ENCODE measurements at regions not wholly inside any gene's neighbourhood (a gene's known extent, or its start where the extent isn't known, plus 50 kb on each side); places are given as distances from the start of the nearest gene placed in this dataset.
"Not testable (repeated sequence)": the region's sequence is repeated elsewhere in the genome, so short reads cannot be mapped to it uniquely, and the experiment has no call there.

DNA sequence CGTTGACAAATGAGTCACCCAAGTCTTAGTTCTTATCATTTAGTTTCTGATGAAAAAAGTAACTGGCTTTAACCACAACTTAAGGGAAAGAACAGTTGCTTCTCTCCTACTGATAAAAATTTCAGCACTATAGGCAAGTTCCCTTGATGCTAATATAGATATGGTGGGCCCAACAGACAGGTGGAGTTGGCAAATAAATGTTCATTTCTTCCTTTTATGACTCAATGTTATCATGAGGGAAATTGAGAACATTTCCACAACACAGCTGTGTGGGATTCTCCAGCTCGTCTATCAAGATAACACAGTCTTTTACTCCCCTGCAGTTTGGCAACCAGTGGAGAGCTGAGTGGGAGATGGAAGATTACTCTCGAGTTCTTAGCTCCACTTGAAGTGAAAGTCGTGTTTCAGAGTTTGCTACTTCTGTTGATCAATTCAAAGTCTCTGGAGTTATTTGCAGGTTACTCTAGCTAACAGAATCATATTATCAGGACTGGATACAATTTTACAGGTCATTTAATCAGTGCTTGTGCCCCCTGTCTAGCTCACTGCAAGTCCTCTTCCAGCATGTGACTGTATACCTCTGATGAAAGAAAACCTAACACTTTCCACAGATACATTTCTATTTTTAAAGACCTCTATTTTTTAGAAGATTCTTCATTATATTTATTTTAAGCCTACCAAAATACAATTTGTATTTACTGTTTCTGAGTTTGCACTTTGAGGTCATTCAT is 270.6 kb upstream of the GK2 start:
- TF ChIP-seq, protein P1, sequence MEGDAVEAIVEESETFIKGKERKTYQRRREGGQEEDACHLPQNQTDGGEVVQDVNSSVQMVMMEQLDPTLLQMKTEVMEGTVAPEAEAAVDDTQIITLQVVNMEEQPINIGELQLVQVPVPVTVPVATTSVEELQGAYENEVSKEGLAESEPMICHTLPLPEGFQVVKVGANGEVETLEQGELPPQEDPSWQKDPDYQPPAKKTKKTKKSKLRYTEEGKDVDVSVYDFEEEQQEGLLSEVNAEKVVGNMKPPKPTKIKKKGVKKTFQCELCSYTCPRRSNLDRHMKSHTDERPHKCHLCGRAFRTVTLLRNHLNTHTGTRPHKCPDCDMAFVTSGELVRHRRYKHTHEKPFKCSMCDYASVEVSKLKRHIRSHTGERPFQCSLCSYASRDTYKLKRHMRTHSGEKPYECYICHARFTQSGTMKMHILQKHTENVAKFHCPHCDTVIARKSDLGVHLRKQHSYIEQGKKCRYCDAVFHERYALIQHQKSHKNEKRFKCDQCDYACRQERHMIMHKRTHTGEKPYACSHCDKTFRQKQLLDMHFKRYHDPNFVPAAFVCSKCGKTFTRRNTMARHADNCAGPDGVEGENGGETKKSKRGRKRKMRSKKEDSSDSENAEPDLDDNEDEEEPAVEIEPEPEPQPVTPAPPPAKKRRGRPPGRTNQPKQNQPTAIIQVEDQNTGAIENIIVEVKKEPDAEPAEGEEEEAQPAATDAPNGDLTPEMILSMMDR (IDR thresholded peaks at IDR 0.05), result no peak
- no peak for TF ChIP-seq ZFX (IDR thresholded peaks at IDR 0.05; ENCODE audit: borderline replicate concordance)

DNA sequence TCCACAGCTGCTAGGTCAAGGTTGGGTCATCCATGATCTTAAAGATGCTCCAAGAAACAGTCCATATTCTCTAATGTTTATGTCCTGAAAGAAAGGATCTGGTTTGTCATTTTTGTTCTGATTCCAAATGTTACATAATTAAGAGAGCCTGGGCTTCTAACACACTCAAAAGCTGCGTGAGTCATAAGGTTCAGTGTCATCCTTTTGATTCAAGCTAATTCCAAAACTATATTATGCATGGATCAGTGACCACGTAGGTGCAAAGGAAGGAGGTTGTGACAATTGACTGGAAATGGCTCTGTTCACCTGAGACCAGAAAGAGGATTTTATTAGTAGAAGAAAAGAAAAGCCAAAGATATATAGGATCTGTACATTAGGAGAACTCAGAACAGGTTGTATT is 268.7 kb upstream of the GK2 start:
- no peak overlapping the region for H3K27ac ChIP-seq
- TF ChIP-seq, protein P1 (IDR thresholded peaks at IDR 0.05), result no peak
- TF ChIP-seq ZFX (IDR thresholded peaks at IDR 0.05; ENCODE audit: borderline replicate concordance), result no peak

More for the DNA sequence above, 270.6 kb upstream of the GK2 start:
- H3K27ac ChIP-seq, result no peak overlapping the region

DNA sequence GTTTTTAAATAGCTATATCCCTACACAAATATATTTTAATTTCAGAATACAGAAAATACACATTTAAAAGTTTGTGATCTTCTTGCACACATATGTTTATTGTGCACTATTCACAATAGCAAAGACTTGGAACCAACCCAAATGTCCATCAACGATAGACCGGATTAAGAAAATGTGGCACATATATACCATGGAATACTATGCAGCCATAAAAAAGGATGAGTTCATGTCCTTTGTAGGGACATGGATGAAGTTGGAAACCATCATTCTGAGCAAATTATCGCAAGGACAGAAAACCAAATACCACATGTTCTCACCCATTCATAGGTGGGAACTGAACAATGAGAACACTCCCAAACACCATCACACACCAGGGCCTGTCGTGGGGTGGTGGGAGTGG is 266.9 kb upstream of the GK2 start:
- not testable (repeated sequence) for H3K27ac ChIP-seq

DNA sequence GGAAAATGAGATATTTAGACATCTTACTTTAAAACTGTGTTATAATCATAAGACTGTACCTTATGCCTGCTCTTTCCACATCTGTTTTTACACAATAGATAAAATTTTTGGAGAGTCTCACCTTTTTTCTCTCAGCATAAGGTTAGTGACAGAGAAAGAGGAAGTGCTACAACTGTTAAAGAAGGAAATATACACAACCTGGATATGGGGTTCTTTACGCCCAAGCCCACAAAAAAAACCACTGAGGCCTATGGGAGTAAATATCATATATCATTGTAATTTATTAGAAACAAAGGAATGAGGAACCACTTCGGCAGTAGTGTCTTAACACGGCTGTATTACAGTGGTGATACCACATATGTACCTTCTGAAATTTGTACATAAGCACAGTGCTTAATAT is 265.9 kb upstream of the GK2 start:
- no peak overlapping the region for H3K27ac ChIP-seq
- TF ChIP-seq, protein P1 (IDR thresholded peaks at IDR 0.05), result no peak
- no peak for TF ChIP-seq ZFX (IDR thresholded peaks at IDR 0.05; ENCODE audit: borderline replicate concordance)

DNA sequence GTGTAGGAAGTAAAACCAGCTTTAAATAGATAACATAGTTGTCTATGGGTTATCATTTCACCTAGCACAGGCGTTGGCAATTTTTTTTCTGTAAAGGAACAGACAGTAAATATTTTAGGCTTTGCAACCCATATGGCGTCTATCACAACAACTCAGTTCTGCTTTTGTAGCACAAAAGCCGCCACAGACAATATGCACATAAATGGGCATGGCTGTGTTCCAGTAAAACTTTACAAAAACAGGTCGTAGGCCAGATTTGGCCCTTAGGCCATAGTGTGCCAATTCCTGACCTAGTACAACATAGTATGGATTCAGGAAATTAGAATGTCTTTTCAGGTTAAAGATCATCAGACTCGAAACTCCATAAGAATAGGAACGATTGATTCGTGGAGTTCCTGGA is 265.3 kb upstream of the GK2 start:
- no peak for TF ChIP-seq ZFX (IDR thresholded peaks at IDR 0.05; ENCODE audit: borderline replicate concordance)
- TF ChIP-seq, protein P1 (IDR thresholded peaks at IDR 0.05), result no peak
- no peak overlapping the region for H3K27ac ChIP-seq

DNA sequence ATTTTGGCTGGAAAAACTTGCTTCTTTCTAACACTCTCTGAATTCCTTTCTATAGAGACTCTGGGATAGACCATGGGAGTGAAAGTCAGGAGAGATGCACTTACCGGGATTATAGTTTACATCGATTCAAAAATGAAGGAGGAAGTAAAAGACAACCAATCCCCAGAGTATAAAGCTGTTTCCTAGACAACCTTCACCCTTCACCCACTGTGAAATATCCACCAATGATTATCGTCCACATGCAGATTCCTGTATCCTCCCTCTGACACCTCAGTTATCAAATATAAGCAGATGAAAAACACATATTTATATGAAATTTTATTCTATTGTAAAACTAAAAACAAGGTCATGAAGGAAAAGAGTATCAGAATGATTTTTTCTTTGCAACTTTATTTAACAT is 258.8 kb upstream of the GK2 start:
- no peak for TF ChIP-seq ZFX (IDR thresholded peaks at IDR 0.05; ENCODE audit: borderline replicate concordance)
- TF ChIP-seq, protein P1 (IDR thresholded peaks at IDR 0.05), result no peak
- no peak overlapping the region for H3K27ac ChIP-seq

DNA sequence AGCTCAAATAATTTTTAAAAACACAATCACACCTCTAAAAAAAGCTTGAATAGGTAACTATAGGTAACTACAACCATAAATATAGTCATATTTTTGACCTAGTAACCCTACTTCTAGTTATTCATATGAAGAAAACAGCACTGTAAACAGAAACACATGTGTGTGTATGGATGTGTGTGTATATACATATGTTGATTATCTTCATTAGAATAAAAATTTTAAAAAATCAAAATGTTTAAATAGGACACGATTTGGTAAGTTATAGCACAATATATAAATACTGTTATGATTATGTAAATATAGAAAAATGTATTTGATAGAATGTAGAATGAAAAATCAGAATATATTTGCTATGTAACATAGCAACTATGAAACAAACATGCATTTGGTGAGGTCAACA is 258.1 kb upstream of the GK2 start:
- TF ChIP-seq, protein P1 (IDR thresholded peaks at IDR 0.05), result no peak
- no peak for TF ChIP-seq ZFX (IDR thresholded peaks at IDR 0.05; ENCODE audit: borderline replicate concordance)

DNA sequence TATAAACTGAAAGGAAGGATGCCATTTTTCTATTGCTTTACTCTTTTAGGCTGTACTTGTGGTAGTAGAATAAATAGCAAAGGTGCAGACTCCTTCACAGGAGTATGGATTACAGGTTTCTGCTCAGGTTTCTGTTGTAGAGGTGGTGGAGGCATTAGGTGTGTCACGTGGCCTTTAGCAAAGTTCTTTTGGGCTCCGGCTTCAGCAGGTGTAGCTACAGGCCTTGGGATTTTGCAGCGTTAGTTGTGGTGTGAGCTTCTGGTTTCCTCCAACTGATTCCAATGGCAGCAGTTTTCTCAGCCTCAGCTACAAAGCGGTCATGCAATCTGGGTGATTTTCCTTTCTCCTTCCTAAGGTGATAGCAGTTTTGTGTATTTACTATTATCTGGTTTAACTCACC is 255.8 kb upstream of the GK2 start:
- H3K27ac ChIP-seq, result no peak overlapping the region
- TF ChIP-seq, protein P1 (IDR thresholded peaks at IDR 0.05), result no peak
- TF ChIP-seq ZFX (IDR thresholded peaks at IDR 0.05; ENCODE audit: borderline replicate concordance), result no peak

More for the DNA sequence above, 258.1 kb upstream of the GK2 start:
- H3K27ac ChIP-seq, result no peak overlapping the region
